ENCODE measurements at regions not wholly inside any gene's neighbourhood (a gene's known extent, or its start where the extent isn't known, plus 50 kb on each side); places are given as distances from the start of the nearest gene placed in this dataset.

DNA sequence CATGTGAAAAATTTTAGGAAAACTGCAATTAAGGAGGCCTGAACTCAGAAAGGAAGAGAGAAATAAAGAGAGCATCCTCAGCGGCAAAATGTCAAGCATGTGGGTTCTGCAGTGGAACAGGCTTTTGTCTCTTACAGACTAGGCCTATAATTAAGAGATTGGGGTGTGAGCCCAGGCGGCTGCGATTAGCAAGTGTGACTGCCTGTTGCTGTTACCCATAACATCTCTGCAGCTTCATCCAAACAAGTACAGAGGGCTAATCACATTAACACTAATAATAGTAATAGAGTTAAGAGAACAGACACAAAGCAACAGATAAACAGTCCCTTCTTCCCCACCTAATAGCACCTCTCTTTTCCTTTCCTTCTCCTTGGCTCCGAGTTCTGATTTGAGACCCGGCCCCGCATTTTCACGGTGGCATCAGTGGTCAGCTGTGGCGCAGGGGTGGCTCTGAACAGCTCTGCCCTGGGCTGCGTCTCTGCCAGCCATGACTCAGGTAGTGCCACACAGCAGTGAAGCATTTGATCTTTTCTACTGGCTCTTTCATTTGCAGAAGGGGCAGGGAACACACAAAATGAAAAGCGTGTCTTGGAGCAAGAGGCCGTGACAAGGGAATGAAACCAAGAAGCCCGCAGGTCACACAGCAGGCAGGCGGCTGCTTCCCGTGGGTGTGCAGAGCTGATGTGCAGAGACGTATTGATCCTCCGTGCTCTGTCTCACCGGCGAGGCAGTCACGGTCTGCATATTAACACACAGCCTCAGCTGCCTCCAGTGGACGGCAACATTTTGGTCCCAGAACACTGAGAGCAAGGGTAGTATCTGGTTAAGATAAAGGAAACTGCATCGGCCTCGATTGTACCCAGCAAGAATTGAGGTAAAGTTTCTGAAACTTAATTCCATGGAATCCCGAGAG is 103.1 kb downstream of the KLF6 start:
- TF ChIP-seq, protein P1, sequence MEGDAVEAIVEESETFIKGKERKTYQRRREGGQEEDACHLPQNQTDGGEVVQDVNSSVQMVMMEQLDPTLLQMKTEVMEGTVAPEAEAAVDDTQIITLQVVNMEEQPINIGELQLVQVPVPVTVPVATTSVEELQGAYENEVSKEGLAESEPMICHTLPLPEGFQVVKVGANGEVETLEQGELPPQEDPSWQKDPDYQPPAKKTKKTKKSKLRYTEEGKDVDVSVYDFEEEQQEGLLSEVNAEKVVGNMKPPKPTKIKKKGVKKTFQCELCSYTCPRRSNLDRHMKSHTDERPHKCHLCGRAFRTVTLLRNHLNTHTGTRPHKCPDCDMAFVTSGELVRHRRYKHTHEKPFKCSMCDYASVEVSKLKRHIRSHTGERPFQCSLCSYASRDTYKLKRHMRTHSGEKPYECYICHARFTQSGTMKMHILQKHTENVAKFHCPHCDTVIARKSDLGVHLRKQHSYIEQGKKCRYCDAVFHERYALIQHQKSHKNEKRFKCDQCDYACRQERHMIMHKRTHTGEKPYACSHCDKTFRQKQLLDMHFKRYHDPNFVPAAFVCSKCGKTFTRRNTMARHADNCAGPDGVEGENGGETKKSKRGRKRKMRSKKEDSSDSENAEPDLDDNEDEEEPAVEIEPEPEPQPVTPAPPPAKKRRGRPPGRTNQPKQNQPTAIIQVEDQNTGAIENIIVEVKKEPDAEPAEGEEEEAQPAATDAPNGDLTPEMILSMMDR (conservative IDR thresholded peaks at IDR 0.05; ENCODE audit: low read depth, low read length): no peak
- TF ChIP-seq EZH2 (IDR thresholded peaks at IDR 0.05; ENCODE audit: low read length, unreplicated experiment) (no peak), EZH2phosphoT487 (IDR thresholded peaks at IDR 0.05; ENCODE audit: borderline replicate concordance, low read length) (no peak)

Measured in PC-3 (cell line).